ENCODE measurements at regions not wholly inside any gene's neighbourhood (a gene's known extent, or its start where the extent isn't known, plus 50 kb on each side); places are given as distances from the start of the nearest gene placed in this dataset.

DNA sequence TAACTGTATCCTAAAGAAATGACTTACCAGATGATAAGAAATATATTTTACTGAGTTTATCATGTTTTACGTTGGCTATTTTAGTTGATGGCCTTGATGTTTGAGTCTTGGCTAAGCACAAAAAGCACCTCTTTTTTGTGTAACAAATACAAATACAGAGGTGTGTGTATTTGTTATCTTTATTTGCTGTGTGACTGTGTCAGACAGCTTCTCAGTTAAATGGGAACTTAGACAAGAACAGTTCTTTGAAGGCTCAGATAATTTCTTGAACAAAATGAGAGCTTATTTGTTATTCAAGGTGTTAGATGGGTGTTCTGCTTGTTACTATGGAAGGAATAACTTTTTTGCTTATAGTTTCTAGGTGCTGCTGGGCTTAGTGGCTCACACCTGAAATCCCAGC, 95.4 kb downstream of the RPS12 start:
- Histone ChIP-seq H3K4me3 (ENCODE audit: low read length) (no peak overlapping the region), H3K27me3 (ENCODE audit: low read depth, low read length) (no peaks in the 10 kb centered on the region), H2AFZ (ENCODE audit: low read depth, low read length) (no peak overlapping the region), H3K4me1 (ENCODE audit: low read length) (peaks cover 6% of the 10 kb centered on the region; the same call in 1 of the 2 replicates), H3K27ac (ENCODE audit: low read length) (no peak overlapping the region), H4K20me1 (ENCODE audit: insufficient read depth, low read length) (no peaks in the 10 kb centered on the region), H3K4me2 (ENCODE audit: low read length) (no peak overlapping the region), H3K79me2 (ENCODE audit: low read length) (no peaks in the 10 kb centered on the region), H3K9ac (ENCODE audit: low read length) (no peak overlapping the region), H3K9me3 (ENCODE audit: insufficient read depth, low read length) (no peaks in the 10 kb centered on the region), H3K36me3 (replicated peaks; ENCODE audit: low read depth, low read length) (no peaks in the 10 kb centered on the region)
- TF ChIP-seq, protein P1, sequence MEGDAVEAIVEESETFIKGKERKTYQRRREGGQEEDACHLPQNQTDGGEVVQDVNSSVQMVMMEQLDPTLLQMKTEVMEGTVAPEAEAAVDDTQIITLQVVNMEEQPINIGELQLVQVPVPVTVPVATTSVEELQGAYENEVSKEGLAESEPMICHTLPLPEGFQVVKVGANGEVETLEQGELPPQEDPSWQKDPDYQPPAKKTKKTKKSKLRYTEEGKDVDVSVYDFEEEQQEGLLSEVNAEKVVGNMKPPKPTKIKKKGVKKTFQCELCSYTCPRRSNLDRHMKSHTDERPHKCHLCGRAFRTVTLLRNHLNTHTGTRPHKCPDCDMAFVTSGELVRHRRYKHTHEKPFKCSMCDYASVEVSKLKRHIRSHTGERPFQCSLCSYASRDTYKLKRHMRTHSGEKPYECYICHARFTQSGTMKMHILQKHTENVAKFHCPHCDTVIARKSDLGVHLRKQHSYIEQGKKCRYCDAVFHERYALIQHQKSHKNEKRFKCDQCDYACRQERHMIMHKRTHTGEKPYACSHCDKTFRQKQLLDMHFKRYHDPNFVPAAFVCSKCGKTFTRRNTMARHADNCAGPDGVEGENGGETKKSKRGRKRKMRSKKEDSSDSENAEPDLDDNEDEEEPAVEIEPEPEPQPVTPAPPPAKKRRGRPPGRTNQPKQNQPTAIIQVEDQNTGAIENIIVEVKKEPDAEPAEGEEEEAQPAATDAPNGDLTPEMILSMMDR (IDR thresholded peaks at IDR 0.05; ENCODE audit: low read depth, low read length), result no peak
- TF ChIP-seq EZH2phosphoT487 (IDR thresholded peaks at IDR 0.05; ENCODE audit: low read depth), result no peak

DNA sequence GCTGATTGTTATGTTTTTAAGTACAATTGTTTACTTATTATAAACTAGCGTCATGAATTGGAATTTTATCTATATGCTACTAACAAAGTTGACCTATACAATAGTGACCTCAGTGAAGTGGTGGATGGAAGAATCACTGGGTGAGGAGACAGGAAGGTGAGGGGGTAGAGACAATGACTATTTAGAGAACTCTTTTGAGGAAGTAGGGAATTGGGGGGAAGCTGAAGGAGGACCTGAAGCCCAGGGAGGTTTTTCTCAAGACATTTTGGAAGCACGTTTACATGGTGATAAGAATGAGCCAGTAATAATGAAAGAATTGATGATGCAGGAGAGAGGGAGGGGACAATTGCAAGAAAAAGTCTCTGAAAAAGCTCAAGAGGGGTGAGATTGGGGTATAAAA, 96.4 kb downstream of the RPS12 start:
- Histone ChIP-seq H3K4me2 (ENCODE audit: low read length) (no peak overlapping the region), H3K4me3 (ENCODE audit: low read length) (no peak overlapping the region), H3K36me3 (replicated peaks; ENCODE audit: low read depth, low read length) (no peaks in the 10 kb centered on the region), H2AFZ (ENCODE audit: low read depth, low read length) (no peak overlapping the region), H4K20me1 (ENCODE audit: insufficient read depth, low read length) (no peaks in the 10 kb centered on the region), H3K9me3 (ENCODE audit: insufficient read depth, low read length) (no peaks in the 10 kb centered on the region), H3K27me3 (ENCODE audit: low read depth, low read length) (no peaks in the 10 kb centered on the region), H3K27ac (ENCODE audit: low read length) (no peak overlapping the region), H3K9ac (ENCODE audit: low read length) (no peak overlapping the region), H3K79me2 (ENCODE audit: low read length) (no peaks in the 10 kb centered on the region), H3K4me1 (ENCODE audit: low read length) (peaks cover 6% of the 10 kb centered on the region; the same call in 1 of the 2 replicates)
- TF ChIP-seq, protein P1 (IDR thresholded peaks at IDR 0.05; ENCODE audit: low read depth, low read length), result no peak
- no peak for TF ChIP-seq EZH2phosphoT487 (IDR thresholded peaks at IDR 0.05; ENCODE audit: low read depth)

DNA sequence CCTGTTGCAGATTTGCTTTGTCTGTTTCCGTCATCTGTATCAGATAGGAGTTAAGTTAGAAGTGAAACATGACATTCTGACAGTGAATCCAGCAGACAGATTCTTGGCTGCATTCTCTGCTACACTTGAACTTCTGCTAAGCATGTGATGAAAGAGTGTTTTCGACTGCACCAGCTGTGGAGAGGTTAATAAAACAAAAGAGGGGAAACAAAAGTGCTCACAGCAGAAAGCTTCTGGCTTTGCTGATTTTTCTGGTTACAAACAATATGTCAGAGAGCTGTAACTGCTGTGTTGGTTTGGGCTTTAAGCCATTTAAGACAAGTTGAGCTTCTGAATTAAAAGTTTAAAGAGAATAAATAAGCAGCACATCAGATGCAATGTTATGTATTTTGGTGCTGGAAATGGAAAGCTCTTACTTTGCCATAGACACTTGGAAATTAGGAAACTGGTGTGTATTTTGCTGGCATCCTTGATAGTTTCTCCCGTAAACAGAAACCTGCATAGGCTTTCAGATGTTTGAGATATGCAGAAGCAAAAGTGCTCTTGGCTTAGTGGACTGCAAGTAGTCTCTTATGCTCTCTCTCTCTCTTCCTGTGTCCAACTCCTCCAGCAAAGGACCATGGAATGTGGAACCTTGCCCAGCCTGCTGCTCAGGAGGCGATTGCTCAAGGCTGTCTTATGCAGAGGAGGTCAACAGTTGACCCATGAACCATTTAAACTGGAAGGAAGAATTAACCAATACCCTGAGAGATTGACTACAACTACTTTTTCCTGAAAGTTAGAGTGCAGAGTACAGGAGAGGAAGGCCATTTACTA, 104.9 kb downstream of the RPS12 start:
- Histone ChIP-seq H3K27me3 (ENCODE audit: low read depth, low read length) (no peaks in the 10 kb centered on the region), H2AFZ (ENCODE audit: low read depth, low read length) (no peak overlapping the region)

DNA sequence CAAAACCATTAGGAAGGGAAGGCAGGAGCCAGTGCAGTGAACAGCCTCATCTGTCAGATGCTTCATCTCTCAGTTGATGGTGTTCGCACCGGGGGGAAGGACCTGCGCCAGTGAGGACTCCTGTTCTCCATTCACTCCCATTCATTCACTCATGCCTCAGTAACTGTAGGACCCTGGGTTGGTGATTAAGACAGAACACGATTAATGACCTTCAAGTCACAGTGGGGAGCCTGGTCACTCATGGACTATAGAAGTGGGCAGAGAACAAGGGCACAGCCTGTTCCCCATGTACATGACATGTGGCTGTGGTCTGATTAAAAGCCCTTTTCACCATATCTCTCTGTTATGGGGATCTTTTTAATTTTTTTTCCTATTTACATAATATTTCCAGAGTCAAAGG, 113.3 kb downstream of the RPS12 start:
- H3K27ac ChIP-seq (ENCODE audit: low read length), result no peak overlapping the region
- no peak overlapping the region for H3K4me2 ChIP-seq (ENCODE audit: low read length)
- H3K79me2 ChIP-seq (ENCODE audit: low read length), result no peaks in the 10 kb centered on the region
- no peak overlapping the region for H3K4me3 ChIP-seq (ENCODE audit: low read length)
- H2AFZ ChIP-seq (ENCODE audit: low read depth, low read length), result no peak overlapping the region
- H3K9ac ChIP-seq (ENCODE audit: low read length), result no peak overlapping the region
- TF ChIP-seq EZH2phosphoT487 (IDR thresholded peaks at IDR 0.05; ENCODE audit: low read depth), result no peak
- TF ChIP-seq, protein P1 (IDR thresholded peaks at IDR 0.05; ENCODE audit: low read depth, low read length), result no peak
- no peaks in the 10 kb centered on the region for H3K4me1 ChIP-seq (ENCODE audit: low read length)
- peaks cover 7% of the 10 kb centered on the region; the same call in 1 of the 2 replicates for H3K27me3 ChIP-seq (ENCODE audit: low read depth, low read length)
- H3K36me3 ChIP-seq (replicated peaks; ENCODE audit: low read depth, low read length), result no peaks in the 10 kb centered on the region
- H3K9me3 ChIP-seq (ENCODE audit: insufficient read depth, low read length), result no peaks in the 10 kb centered on the region
- no peaks in the 10 kb centered on the region for H4K20me1 ChIP-seq (ENCODE audit: insufficient read depth, low read length)

More for the DNA sequence above, 104.9 kb downstream of the RPS12 start:
- no peak overlapping the region for H3K27ac ChIP-seq (ENCODE audit: low read length)
- no peak overlapping the region for H3K4me3 ChIP-seq (ENCODE audit: low read length)
- no peaks in the 10 kb centered on the region for H3K79me2 ChIP-seq (ENCODE audit: low read length)
- no peaks in the 10 kb centered on the region for H3K36me3 ChIP-seq (replicated peaks; ENCODE audit: low read depth, low read length)
- no peaks in the 10 kb centered on the region for H3K4me1 ChIP-seq (ENCODE audit: low read length)
- no peaks in the 10 kb centered on the region for H4K20me1 ChIP-seq (ENCODE audit: insufficient read depth, low read length)
- TF ChIP-seq EZH2phosphoT487 (IDR thresholded peaks at IDR 0.05; ENCODE audit: low read depth), result no peak
- TF ChIP-seq, protein P1 (IDR thresholded peaks at IDR 0.05; ENCODE audit: low read depth, low read length), result no peak
- no peak overlapping the region for H3K9ac ChIP-seq (ENCODE audit: low read length)
- no peak overlapping the region for H3K4me2 ChIP-seq (ENCODE audit: low read length)
- H3K9me3 ChIP-seq (ENCODE audit: insufficient read depth, low read length), result no peaks in the 10 kb centered on the region
